GM10266 (cell line): ENCODE measurements at regions not wholly inside any gene's neighbourhood (a gene's known extent, or its start where the extent isn't known, plus 50 kb on each side); places are given as distances from the start of the nearest gene placed in this dataset.

Source experiments
- DNase-seq: peaks from one replicate; pipeline ENCODE4 v3.0.0; 2012; ENCODE audit errors: extremely low spot score
- CTCF ChIP-seq: IDR thresholded peaks from 2 replicates; pipeline ENCODE4 v1.5.1; 2012; ENCODE audit warnings: mild to moderate bottlenecking, low read depth; ENCODE audit not compliant: control insufficient read depth, insufficient read depth; ENCODE audit errors: missing control alignments

- DNase-seq: no peak
- TF ChIP-seq CTCF: no peak
These were observed 117.0 kb downstream of the METRNL start for GRCh38 chr17:83196366-83196765.

DNA sequence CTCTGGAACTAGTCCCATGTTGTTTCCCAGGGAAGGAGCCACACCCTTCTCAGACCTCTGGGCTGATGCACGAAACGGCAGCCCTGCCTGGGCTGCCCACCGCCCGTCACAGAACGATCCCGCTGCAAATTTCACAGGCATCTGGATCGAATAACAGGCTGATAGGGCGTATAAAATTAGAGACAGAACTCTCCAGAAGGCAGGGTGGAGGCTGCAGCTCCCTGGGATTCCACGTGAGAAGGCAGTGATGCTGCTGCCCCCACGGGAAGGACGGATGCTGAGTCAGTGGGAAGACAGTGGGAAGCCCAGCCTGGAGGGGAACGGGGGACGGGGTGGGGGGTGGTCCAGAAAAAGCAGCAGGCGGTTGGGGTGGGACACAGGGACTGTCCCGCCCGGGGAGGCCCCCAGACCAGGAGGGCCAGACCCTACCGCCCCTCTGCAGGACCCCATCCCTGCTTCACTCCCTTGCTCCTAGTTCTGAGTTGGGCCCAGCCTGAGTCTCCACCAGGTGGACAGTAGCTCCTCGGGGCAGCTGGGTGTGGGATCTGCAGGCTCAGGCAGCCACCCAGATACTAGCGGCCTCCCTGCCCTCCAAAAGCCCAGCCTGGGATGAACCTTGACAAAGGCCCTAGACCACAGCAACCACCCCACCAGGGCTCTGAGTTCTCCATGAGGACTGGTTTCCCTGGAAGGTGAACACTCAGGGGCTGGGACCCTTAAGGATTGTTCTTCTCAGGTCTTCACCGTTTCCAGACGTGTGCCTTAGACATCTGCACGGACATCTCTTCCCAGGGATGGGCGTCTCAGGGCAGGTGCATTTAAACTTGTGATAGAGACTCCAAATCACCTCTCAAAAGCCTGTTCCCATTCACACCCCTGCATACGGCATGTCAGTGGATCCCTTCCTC lies 117.8 kb downstream of the METRNL start:
- no peak for DNase-seq
- no peak for TF ChIP-seq CTCF

DNA sequence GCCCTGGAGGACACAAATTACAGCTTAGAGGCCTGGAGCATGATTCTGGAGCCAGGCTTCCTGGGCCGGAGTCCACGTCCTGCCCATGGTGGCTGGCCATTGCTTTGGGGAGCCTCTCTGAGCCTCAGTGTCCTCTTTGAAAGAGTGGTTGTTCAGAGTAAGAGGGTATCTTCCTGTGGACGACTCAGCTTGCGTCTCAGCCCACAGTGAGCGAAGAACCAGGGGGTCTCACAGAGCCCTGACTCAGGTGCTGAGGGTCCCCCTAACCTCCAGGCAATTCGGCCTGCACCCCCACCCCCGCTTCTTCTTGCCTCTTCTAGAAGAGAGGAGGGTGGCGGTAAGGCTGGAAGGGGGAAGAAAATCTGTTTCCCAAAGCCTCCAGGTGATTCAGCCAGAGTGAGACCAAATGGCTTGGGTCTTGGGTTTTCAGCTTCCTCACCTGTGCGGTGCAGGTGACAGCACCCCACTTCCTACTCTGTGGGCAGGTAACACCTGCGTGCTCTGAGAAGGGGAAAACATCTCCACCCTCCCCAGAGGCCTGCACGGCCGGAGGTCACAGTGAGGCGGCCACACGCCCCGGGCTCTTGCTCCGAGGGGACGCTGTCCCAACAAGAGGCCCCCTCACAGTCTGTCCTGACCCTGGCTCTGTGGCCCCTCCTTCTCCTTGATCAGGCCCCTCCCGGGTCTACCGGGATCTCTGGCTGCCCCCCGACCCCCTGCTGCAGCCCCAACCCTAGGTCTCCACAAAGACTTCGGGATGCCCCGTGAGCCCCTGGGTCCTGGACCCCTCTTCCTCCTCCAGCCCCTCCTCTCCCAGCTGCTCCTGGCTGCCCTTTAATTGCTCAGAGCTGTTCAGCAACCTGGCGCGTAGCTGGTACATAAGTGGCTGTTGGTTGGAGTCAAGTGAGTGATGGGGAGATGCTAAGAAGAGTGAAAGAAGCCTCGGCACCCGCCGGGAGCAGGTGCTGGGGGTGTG lies 119.2 kb downstream of the METRNL start:
- TF ChIP-seq CTCF: no peak
- no peak for DNase-seq

GRCh38 chr17:83199500-83200201 lies 120.2 kb downstream of the METRNL start:
- no peak for DNase-seq
- TF ChIP-seq CTCF: no peak

- TF ChIP-seq CTCF: no peak
- peak; percentile 58 for DNase-seq
These were observed 120.9 kb downstream of the METRNL start for GRCh38 chr17:83200231-83200699.

- DNase-seq: no peak
- no peak for TF ChIP-seq CTCF
These were observed 121.3 kb downstream of the METRNL start for GRCh38 chr17:83200751-83201150.
